NK-92 treated with Interleukin-12 subunit alpha and Interleukin-12 subunit beta, amount 100 ng/mL, for 24 hours (cell line): ENCODE measurements at regions not wholly inside any gene's neighbourhood (a gene's known extent, or its start where the extent isn't known, plus 50 kb on each side); places are given as distances from the start of the nearest gene placed in this dataset.

Experiments used
- DNase-seq: peaks from one replicate; lab custom pipeline; 2025; lab: John Stamatoyannopoulos, UW

DNA sequence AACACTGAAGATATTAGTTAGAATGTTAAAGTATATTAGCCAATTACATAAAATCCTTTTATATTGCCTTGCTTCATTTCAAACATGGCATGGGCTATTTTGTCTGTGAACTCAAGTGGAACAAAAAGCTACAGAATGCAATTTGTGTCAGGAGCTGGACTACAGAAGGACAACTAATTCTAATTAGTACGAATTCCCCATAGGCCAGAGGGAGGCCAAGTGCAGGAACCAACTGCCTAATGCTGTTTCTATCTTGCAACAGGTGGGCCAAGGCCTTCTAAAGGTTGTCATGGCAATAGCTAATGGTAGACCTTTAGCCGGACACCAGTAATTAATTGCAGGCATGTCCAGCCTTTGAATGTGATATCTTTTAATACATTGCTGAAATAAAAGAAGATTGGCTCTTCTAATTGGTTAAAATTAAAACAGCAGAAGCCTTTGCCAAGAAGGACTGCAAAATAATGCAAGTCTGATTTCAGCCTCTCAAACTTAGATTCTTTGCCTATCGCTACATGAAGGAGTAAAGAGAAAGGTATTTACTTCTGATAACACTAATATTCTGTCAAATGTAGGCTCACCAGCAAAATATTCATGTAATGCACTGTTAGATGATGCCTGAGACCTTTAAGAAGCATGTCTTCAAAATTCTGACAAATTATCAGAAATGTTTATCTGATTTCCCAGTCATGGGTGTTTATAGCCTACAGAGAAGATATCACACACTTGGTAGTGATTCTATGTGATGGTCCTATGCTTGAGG lies 232.1 kb downstream of the LMO4 start:
- DNase-seq: no peak

DNA sequence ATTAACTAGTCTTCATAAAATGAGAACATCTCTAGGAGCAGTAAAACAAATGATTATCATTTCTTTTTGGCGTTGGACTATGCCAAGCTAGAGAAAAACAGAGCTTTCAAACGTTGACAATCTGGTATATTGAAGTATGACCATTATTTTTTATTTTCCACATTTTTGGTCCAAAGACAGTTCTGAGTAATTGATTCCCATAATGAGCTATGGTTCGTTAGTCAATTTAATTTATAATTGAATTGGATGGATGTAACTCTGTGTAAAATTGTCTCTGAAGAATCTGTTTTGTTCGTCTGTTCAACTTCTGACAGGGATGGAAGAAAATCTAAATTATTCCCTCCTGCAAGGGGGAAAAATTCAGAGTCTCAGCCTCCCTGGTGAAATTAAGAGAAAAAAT lies 234.5 kb downstream of the LMO4 start:
- DNase-seq: no peak

DNA sequence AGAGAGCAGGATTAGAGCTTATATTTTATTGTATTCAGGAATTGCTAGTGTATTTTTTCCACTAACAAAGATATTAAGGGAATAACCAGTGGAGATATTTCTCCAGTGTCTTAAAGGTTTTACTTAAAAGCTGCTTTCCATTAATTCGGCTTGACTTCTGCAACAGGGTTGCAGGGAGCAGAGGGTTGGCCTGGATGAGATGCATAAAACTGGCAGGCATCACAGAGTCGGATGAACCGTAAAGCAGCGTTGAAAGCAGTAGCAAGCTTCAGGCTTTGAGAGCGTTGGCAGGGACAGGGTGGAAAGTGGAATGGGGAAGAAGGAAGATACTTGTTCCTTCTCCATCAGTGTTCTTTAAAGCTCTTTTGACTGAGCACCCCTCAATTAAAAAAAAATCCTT lies 237.2 kb downstream of the LMO4 start:
- DNase-seq: no peak

GRCh38 chr1:87568005-87568404 lies 239.3 kb downstream of the LMO4 start:
- no peak for DNase-seq

DNA sequence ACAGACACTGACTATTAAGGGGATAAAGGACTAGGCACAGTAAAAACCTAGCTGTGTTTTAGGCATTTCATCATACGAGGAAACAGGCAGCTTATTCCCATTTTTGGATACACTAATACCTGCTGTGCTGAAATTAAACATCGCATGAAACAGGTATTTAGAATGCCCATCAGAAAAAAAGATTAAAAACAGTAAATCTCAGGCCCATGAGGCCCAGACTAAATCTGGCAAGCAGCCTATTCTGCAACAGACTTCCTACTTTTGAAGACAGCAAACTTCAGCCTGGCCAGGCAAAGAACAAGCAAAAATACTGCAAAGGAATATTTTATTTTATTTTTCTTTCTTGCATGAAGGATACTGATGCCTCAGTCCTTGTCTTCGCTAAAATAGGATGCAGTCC lies 240.2 kb downstream of the LMO4 start:
- no peak for DNase-seq

- no peak for DNase-seq
These were observed 243.3 kb downstream of the LMO4 start for GRCh38 chr1:87572008-87572407.

DNA sequence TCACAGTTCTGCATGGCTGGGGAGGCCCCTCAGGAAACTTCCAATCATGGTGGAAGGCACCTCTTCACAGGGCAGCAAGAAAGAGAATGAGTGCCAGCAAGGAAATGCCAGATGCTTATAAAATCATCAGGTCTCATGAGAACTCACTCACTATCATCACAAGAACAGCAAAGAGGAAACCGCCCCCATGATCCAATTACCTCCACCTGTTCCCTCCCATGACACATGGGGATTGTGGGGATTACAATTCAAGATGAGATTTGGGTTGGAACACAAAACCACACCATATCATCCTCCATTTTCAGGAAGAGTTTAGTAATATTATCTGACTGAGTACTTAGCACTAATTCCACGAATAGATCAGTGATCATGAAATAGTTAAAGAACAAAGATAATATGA lies 244.2 kb downstream of the LMO4 start:
- DNase-seq: no peak

DNA sequence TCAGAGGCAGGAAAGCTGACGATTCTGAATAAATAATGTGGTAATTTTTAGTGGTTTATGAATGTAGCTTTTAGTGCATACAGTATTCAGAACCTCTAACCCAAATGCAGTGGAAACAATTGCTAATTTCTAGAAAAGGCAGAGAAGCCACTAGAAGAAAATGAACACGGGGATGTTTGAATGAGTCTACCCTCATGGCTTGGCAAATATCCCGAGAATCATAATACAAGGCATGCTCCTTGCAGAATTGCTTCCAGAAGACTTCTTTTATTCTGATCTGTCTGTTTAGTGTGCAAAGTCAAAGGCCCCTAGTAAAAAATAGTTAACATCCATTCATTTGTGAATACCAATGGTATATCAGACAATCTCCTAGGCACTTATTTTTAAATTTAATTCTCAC lies 246.8 kb downstream of the LMO4 start:
- DNase-seq: no peak

DNA sequence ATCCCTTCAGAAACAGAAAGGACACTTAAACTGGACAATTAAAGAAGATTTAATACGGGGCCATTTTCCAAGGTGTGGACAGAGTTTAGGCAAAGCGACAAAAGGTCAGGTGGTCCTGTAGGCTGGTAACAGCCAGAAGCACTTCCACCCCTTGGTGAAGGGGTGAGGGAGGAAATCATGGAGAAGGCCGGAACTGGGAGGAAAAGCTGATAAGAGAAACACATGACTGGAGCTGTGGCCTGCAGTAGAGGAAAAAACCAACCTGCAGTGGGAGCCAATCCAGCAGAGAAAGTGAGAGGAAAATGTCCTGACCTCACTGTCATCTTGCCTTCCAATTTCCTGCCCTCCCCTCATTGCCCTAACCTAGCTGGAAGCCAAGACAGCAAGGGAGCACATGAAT lies 249.8 kb downstream of the LMO4 start:
- DNase-seq: no peak

DNA sequence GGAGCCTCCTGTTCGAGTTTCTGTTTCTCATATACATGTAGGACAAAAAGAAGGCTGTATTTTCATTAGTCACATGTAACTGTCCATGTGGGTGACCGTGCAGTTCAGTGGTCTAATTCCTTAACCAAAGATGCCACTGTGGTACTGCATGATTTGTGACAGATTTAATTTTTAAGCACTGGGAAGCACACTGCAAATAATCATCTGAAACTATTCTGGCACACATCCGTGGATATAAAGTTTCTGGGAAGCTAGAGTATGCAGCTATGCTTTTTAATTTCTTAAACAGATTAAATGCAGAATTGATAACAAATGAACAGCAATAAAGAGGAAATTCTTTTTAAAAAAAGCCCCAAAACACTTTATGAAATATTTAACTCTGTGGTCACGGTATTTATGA lies 254.8 kb downstream of the LMO4 start:
- DNase-seq: no peak

- DNase-seq: no peak
These were observed 255.9 kb downstream of the LMO4 start for GRCh38 chr1:87584586-87584985.

DNA sequence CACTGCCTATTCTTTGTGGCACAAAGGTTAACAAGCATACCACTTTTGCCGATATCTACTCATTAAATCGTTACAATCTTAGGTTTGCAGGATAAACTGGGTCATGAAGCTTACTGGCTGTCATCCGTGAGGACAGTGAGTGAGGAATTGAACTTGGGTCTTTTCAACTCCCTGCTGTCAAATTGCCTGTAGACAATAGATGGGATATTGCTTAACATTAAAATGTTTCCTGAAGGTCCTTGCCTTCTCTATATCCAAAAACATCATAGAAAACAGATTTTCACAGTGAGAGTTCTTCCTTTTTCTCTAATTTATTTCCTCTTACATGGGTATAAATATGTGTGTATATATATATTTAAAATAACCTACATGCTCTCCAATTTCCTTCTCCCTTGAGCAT lies 257.8 kb downstream of the LMO4 start:
- DNase-seq: no peak

DNA sequence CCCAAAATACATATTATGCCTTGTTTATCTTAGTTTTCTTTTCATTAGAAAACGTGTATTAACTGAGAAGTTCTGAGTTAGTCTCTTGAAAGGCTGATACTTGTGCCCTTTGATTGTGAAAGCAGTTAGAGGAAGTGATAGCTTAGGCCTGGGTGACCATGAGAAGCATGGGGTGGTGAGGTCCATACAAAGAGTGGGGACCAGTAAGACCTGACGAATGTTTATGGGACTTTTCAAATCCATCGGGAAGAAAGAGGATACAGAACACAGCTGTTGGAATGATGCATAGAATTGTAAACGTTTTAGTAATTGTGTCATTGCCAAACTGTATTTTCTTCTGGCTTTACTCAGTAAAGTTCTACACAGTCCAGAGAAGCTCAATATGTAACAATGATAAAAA lies 259.8 kb downstream of the LMO4 start:
- DNase-seq: no peak

DNA sequence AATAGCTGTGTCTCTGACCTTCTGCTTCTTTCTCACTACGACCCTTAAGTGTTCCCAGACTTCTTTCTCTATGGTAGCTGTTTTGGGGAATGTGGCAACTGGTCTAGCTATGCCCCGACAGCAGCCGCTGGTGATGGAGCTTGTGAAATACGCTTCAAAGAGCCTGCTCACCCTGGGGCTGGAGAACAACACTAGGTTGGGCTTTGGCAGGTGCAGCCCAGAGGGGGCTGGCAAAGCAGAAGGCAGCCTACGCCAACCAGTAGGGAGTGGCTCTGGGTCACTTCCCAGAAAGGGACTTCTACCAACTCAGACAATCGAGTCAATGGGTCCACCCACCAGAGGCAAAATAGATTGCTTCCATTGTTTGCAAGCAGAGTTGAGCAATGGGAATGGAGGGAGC lies 262.8 kb downstream of the LMO4 start:
- DNase-seq: no peak

DNA sequence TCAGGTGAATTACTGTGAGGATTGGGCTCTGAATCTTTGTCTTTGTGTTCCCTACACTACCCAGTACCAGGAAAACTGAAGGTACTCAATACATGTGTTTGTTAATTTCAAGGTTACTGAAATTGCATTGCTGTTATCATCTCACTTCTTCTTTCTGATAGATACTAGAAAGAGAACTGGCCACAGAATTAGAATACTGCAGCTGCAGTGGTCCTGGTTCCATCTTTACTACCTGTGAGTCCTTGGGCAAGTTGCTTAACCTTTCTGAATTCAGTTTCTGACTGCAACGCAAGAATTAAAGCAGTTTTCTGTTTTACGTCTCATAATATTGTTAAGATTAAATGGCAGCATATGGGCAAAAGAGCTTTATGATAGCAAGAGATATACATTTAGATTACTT lies 263.5 kb downstream of the LMO4 start:
- no peak for DNase-seq

- DNase-seq: no peak
These were observed 266.2 kb downstream of the LMO4 start for GRCh38 chr1:87594736-87595383.

GRCh38 chr1:87595384-87595781 lies 266.7 kb downstream of the LMO4 start:
- DNase-seq: no peak

- no peak for DNase-seq
These were observed 269.7 kb downstream of the LMO4 start for GRCh38 chr1:87598429-87598828.

- no peak for DNase-seq
These were observed 270.9 kb downstream of the LMO4 start for GRCh38 chr1:87599569-87599968.

- DNase-seq: no peak
These were observed 271.6 kb downstream of the LMO4 start for GRCh38 chr1:87600055-87600850.

DNA sequence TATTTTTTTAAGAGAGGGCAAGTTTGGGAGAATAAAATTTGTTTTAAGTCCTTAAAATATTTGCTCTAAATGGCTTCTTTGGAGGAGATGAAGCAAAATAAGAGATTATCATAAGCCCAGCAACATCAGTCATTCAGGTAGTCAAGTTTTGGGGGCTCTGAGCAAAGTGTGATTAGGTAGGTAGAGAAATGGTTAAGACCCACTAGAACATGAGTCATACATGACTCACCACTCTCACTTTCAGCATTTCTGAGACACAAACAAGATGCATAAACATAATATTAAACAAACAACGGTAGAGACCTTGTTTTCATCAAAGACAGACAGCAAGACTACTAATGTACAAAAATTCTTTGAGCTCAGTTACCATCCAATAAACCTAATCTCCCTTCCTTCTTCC lies 272.2 kb downstream of the LMO4 start:
- DNase-seq: no peak

DNA sequence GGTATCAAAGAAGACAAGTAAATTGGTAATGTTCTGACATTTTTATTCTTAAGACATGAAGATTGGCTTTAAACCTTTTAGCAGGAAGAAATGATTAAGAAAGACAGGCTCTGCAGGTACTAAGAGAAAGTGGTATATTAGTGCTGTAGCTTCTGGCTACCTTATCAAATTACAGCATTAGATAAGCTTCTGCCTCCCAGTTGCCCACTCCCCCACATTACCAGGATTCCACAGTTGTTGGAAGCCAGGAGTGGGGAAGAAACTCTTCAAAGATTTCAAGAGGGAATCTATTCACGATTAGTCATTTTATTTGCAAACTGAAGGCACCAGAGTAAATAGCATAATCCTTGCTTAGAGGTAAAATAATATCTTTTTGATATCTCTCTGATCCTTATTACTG lies 274.9 kb downstream of the LMO4 start:
- no peak for DNase-seq

DNA sequence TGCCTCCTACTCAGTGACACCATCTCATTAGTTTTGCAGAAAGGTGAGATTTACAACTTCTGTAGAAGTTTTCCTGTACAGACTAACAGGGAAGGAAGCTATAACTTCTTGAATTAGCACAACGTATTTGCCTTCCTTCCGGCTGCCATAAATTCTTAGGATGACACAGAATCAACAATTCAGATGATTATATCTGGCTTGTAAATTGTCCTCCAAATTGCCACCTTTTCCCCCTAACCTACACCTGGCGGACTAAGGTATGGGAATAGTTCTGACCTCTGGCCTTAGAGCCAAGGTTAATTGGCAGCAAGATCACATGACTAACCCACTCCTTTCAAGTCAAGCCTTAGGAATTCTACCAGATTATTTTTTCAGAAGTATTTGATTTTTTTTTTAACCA lies 284.3 kb downstream of the LMO4 start:
- no peak for DNase-seq
